ENCODE measurements at regions not wholly inside any gene's neighbourhood (a gene's known extent, or its start where the extent isn't known, plus 50 kb on each side); places are given as distances from the start of the nearest gene placed in this dataset.

DNA sequence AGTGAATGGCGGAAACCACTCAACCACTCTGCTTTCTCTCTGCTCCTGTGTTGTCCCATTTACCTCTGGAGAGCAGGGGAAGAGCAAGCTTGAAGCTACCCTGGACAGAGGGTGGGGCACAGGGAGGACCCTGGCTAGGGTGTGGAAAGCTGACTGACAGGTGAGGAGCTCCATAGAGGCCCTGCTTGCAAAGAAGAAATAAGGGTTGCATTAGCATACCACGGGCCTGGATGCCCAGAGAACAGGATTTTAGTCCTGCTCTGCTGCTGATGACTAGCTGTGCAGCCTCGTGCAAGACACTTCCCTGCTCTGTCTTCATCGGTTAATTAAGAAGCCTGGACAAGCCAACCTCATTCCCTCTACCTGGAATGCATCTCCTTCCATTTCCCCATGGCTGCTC, 135.0 kb downstream of the BUD13 start:
- H3K27me3 ChIP-seq (ENCODE audit: control insufficient read depth, insufficient read depth, low read length), result peaks cover 3% of the 10 kb centered on the region
- H3K9me3 ChIP-seq (ENCODE audit: control insufficient read depth, insufficient read depth, low read length), result no peaks in the 10 kb centered on the region
- no peaks in the 10 kb centered on the region for H3K36me3 ChIP-seq (ENCODE audit: control insufficient read depth, insufficient read depth, low read length)
- H3K4me3 ChIP-seq (ENCODE audit: low read depth, low read length), result no peak overlapping the region
- H3K9ac ChIP-seq (ENCODE audit: low read depth, low read length), result no peak overlapping the region
- no peaks in the 10 kb centered on the region for H3K4me1 ChIP-seq (ENCODE audit: control insufficient read depth, insufficient read depth, low read length)

DNA sequence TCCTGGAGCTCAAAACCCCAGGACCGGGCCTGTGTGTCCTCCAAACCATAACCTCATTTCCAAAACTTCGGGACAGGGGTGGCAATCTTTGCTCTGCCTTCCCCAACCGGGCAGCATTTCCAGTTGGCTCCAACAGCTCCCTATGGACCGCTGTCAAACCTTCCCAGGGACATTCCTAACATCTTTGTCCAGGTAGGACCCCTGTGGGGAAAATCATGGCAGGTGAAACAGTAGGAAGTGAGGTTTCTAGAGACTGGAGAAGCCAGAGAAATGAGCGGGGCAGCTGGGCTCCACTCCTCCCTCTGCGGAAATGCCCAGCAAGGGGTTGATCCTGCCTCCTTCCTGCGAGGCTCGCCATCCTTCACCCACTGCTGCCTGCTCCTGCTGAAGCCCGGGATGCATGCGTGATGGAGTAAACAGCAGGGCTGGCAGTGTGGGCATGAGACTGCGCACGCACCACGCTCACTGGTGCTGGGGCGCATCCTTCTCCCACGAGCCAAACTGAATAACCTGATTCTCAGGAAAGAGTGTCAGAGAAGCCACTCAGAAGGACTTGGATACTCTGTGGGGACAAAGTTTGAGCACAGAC, 136.4 kb downstream of the BUD13 start:
- Histone ChIP-seq H3K9ac (ENCODE audit: low read depth, low read length) (no peak overlapping the region), H3K36me3 (ENCODE audit: control insufficient read depth, insufficient read depth, low read length) (no peaks in the 10 kb centered on the region), H3K4me3 (ENCODE audit: low read depth, low read length) (no peak overlapping the region), H3K27me3 (ENCODE audit: control insufficient read depth, insufficient read depth, low read length) (peaks cover 3% of the 10 kb centered on the region), H3K9me3 (ENCODE audit: control insufficient read depth, insufficient read depth, low read length) (no peaks in the 10 kb centered on the region), H3K4me1 (ENCODE audit: control insufficient read depth, insufficient read depth, low read length) (no peaks in the 10 kb centered on the region)

DNA sequence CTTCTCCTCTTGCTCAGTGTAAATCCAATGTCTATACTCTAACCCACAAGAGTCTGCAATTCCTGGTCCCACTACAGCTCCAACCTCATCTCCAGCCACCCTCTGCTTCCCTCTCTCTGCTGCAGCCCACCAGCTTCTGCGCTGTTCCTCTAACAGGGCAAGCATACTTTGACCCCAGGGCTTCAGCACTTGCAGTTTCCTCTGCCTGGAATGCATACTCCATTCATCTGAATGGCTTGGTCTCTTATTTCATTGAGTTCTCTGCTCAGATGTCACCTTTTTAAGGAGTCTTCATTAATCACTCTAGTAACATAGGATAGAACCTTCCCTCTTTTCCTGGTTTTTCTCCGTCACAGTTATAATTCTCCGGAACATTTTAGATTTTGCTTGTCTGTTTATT, 141.6 kb downstream of the BUD13 start:
- Histone ChIP-seq H3K9me3 (ENCODE audit: control insufficient read depth, insufficient read depth, low read length) (no peaks in the 10 kb centered on the region), H3K4me1 (ENCODE audit: control insufficient read depth, insufficient read depth, low read length) (no peaks in the 10 kb centered on the region), H3K27me3 (ENCODE audit: control insufficient read depth, insufficient read depth, low read length) (no peaks in the 10 kb centered on the region), H3K9ac (ENCODE audit: low read depth, low read length) (no peak overlapping the region), H3K4me3 (ENCODE audit: low read depth, low read length) (no peak overlapping the region), H3K36me3 (ENCODE audit: control insufficient read depth, insufficient read depth, low read length) (no peaks in the 10 kb centered on the region)

DNA sequence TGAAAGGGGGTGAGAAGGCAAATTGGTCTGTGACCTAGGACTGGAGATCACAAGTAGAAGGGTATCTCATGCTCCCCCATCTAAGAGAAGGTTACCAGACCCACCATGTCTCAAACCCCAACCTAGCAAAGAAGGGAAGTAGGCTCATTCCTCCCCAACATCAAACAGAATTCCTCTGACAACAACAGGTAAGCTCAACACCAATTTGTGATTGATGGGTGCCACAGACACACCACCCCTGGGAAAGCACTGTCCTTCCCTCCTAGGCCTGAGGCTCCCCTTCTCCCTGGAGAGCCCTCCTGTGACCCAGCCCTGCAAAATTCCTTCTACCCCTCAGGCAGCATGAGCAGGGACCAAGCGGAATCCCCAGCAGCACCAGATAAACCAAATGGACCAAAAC, 154.3 kb downstream of the BUD13 start:
- H3K9me3 ChIP-seq (ENCODE audit: control insufficient read depth, insufficient read depth, low read length), result no peaks in the 10 kb centered on the region
- no peaks in the 10 kb centered on the region for H3K27me3 ChIP-seq (ENCODE audit: control insufficient read depth, insufficient read depth, low read length)
- H3K4me3 ChIP-seq (ENCODE audit: low read depth, low read length), result no peak overlapping the region
- H3K9ac ChIP-seq (ENCODE audit: low read depth, low read length), result no peak overlapping the region
- no peaks in the 10 kb centered on the region for H3K4me1 ChIP-seq (ENCODE audit: control insufficient read depth, insufficient read depth, low read length)
- no peaks in the 10 kb centered on the region for H3K36me3 ChIP-seq (ENCODE audit: control insufficient read depth, insufficient read depth, low read length)

DNA sequence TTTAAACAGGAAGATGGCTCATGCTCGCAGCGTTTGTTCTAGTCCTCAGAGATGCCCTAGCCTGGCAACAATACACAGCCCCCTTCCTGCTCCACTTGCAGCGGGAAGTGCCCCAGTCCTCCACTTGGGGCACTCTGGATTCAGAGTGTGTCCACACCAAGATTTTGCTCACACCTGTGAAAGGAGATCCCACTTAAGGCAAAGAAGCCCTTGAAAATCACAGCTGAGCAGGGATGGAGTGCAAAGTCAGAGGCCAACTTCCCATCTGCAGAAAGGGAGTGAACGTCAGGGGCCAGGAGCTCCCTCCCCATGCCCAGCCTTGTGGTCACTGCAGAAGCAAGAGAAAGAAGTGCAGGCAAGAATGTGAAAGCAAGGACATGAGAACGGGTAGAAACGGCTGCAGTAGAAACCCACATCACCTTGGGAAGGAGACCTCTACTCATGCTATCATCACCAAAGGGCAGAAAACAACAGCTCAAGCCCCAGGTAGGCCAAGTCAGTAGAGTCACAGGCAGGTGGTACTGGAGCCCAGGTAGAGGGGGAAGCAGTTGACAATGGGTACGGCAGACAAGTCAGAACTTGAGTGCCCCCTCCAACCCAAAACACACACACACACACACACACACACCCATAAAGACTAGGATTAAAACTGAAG, 157.4 kb downstream of the BUD13 start:
- Histone ChIP-seq H3K4me1 (ENCODE audit: control insufficient read depth, insufficient read depth, low read length) (no peaks in the 10 kb centered on the region), H3K27me3 (ENCODE audit: control insufficient read depth, insufficient read depth, low read length) (peaks cover 3% of the 10 kb centered on the region), H3K4me3 (ENCODE audit: low read depth, low read length) (no peak overlapping the region), H3K9me3 (ENCODE audit: control insufficient read depth, insufficient read depth, low read length) (no peaks in the 10 kb centered on the region), H3K36me3 (ENCODE audit: control insufficient read depth, insufficient read depth, low read length) (no peaks in the 10 kb centered on the region), H3K9ac (ENCODE audit: low read depth, low read length) (no peak overlapping the region)

DNA sequence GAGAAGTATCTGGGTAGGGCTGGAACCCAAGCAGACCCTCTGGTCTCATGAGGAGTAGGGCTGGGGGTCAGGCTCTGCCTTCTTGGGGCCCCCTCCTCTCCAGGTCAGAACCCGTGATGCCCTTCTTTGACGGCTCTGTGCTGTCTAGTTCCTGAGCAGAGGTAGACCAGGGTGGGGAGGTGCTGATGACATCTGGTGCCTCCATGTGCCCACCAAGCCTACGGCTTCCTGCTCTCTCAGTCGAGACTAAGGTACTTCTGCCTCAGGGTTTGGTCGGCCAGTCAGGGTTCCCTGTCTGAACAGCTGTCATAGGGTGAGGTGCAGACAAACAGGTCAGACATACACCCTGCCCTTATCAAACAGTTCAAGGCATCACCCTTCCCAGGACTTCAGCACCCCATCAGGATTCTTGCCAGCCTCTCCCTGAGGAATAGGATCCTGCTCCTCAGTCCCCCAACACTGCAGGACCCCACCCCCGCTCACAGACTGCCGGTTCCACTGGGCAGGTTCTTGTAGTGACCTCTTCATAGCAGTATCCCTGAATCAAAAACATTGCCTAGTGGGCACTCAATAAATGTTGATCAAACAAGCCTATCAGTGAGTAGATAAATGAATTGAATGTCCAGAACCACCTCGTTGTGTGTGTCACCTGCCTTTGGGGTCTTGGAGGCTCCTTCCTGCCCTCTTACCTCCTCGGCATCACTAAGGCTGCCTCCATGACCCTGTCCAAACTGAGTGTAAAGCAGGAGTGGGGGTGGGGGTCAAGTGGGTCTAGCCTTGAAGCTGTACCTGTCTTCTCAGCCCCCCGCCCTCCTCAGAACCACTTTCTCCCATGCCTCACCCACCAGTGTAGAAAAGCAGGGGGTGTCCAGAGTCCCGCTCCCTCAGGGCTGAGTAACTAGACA, 158.2 kb downstream of the BUD13 start:
- no peak overlapping the region for H3K9ac ChIP-seq (ENCODE audit: low read depth, low read length)
- H3K4me1 ChIP-seq (ENCODE audit: control insufficient read depth, insufficient read depth, low read length), result no peaks in the 10 kb centered on the region
- no peaks in the 10 kb centered on the region for H3K9me3 ChIP-seq (ENCODE audit: control insufficient read depth, insufficient read depth, low read length)
- peaks cover 3% of the 10 kb centered on the region for H3K27me3 ChIP-seq (ENCODE audit: control insufficient read depth, insufficient read depth, low read length)
- no peaks in the 10 kb centered on the region for H3K36me3 ChIP-seq (ENCODE audit: control insufficient read depth, insufficient read depth, low read length)
- no peak overlapping the region for H3K4me3 ChIP-seq (ENCODE audit: low read depth, low read length)

DNA sequence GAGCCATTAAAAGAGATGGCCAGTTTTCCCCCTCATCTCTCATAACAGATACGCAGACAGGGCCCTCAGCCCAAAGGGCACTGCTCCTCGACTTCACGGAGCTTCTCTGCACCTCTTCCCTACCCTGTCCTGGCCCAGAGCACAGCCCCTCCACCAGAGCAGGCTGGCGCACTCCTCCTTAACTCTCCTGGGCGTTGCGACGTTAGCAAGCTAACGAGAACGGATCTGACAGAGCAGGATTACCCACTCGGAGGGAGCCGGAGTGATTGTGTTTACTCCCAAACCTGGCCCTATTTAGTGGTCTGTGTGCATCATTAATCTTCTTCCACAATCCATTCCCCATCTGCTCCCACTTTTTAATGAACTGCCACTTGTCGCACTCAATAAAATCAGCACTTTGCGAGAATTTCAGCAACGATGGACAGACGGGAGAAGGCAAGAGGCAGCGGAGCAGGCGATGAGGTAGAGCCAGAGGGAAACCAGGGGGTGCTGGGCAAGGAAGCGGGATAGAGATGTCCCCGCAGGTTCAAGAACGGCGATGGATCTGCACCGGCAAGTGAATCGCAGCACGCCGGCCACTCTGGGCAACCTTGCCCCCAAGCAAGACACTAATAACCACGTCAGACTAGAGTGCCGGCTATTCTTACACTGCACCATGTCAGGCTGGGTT, 159.4 kb downstream of the BUD13 start:
- H3K4me3 ChIP-seq (ENCODE audit: low read depth, low read length), result no peak overlapping the region
- no peaks in the 10 kb centered on the region for H3K9me3 ChIP-seq (ENCODE audit: control insufficient read depth, insufficient read depth, low read length)
- no peaks in the 10 kb centered on the region for H3K4me1 ChIP-seq (ENCODE audit: control insufficient read depth, insufficient read depth, low read length)
- peaks cover 3% of the 10 kb centered on the region for H3K27me3 ChIP-seq (ENCODE audit: control insufficient read depth, insufficient read depth, low read length)
- H3K9ac ChIP-seq (ENCODE audit: low read depth, low read length), result no peak overlapping the region
- H3K36me3 ChIP-seq (ENCODE audit: control insufficient read depth, insufficient read depth, low read length), result no peaks in the 10 kb centered on the region

DNA sequence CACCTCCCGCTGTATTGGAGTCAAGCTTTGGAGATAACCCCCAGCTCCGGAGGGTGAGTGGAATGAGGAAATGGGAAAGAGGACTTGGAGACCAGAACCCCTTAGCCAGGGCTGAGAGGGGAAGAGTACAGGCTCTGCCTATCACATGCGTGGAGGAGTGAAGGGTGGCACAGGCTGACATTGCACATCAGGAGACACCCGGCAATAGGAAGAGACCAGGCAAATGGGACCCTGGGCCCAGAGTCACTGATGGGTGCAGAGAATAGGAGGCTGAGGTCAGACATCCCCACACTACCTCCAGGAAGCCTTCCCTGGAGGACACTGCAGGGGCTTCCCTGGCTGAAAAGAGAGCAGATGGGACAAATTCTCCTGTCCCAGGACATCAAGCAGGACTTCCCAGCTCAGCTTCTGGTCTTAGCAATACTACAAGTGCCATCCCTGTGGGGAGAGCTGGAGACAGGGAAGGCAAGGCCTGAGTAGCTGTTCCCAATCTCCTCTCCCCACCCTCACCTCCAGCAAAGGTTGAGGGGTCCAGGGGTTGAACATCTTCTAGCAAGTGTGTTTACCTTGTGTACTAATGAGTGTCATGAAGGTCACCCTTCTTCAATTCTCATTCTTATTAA, 160.7 kb downstream of the BUD13 start:
- H3K9me3 ChIP-seq (ENCODE audit: control insufficient read depth, insufficient read depth, low read length), result no peaks in the 10 kb centered on the region
- no peaks in the 10 kb centered on the region for H3K4me1 ChIP-seq (ENCODE audit: control insufficient read depth, insufficient read depth, low read length)
- H3K36me3 ChIP-seq (ENCODE audit: control insufficient read depth, insufficient read depth, low read length), result no peaks in the 10 kb centered on the region

DNA sequence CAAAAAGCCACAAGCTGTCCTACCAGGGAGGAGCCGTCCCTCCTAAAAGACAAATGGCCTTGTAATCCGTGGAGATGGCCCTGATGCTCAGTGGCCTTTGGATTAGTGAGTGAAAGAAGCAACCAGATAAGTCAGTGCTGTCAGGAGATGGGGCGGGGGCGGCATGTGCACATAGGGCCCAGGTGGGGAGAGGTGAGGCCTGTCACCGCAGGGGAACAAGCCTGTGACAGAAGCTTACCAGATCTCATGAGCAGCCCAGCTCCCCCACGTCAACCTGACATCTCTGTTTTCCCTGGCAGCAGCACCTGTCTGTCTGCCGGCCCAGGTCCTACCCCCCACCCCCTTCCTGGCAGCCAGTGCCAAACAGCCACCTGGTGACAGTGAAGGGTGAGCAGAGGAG, 162.6 kb downstream of the BUD13 start:
- Histone ChIP-seq H3K9me3 (ENCODE audit: control insufficient read depth, insufficient read depth, low read length) (no peaks in the 10 kb centered on the region), H3K27me3 (ENCODE audit: control insufficient read depth, insufficient read depth, low read length) (peaks cover 3% of the 10 kb centered on the region), H3K36me3 (ENCODE audit: control insufficient read depth, insufficient read depth, low read length) (no peaks in the 10 kb centered on the region), H3K4me3 (ENCODE audit: low read depth, low read length) (no peak overlapping the region), H3K4me1 (ENCODE audit: control insufficient read depth, insufficient read depth, low read length) (no peaks in the 10 kb centered on the region), H3K9ac (ENCODE audit: low read depth, low read length) (no peak overlapping the region)

More for the DNA sequence above, 160.7 kb downstream of the BUD13 start:
- no peak overlapping the region for H3K9ac ChIP-seq (ENCODE audit: low read depth, low read length)
- peaks cover 3% of the 10 kb centered on the region for H3K27me3 ChIP-seq (ENCODE audit: control insufficient read depth, insufficient read depth, low read length)
- H3K4me3 ChIP-seq (ENCODE audit: low read depth, low read length), result no peak overlapping the region

DNA sequence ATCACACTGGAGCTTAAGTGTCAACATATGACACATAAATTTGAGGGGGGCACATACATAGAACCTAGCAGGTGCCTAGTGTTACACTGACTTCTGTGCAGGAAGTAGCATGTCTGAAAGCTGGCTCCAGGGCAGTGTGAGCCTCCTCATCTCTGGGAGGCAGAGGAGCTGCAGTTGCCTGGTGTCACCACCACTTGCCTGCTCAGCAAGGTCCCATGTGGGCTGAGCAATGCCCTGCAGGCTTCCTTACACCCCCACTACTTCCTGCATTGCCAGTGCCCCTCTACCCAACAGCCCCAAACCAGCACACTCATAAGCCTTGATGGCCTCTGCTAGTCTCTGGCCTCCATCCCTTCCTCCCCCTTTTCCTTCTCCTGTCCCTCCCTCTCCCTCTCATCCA, 165.8 kb downstream of the BUD13 start:
- no peak overlapping the region for H3K9ac ChIP-seq (ENCODE audit: low read depth, low read length)
- no peaks in the 10 kb centered on the region for H3K27me3 ChIP-seq (ENCODE audit: control insufficient read depth, insufficient read depth, low read length)
- no peaks in the 10 kb centered on the region for H3K36me3 ChIP-seq (ENCODE audit: control insufficient read depth, insufficient read depth, low read length)
- H3K4me3 ChIP-seq (ENCODE audit: low read depth, low read length), result no peak overlapping the region
- H3K4me1 ChIP-seq (ENCODE audit: control insufficient read depth, insufficient read depth, low read length), result no peaks in the 10 kb centered on the region
- H3K9me3 ChIP-seq (ENCODE audit: control insufficient read depth, insufficient read depth, low read length), result no peaks in the 10 kb centered on the region
